ENCODE measurements at regions not wholly inside any gene's neighbourhood (a gene's known extent, or its start where the extent isn't known, plus 50 kb on each side); places are given as distances from the start of the nearest gene placed in this dataset.

GRCh38 chr15:70486451-70487386, 276.6 kb downstream of the UACA start:
- no peaks in the 10 kb centered on the region for H3K36me3 Mint-ChIP-seq (ENCODE audit: low read depth)
- TF ChIP-seq CTCF (IDR thresholded peaks at IDR 0.05), result no peak
- peaks cover 43% of the 10 kb centered on the region for H3K4me1 Mint-ChIP-seq (ENCODE audit: low read depth)
- peak; percentile 72 for DNase-seq
- H3K27me3 Mint-ChIP-seq (ENCODE audit: insufficient read depth), result peaks cover 38% of the 10 kb centered on the region
- no peaks in the 10 kb centered on the region for H3K9me3 Mint-ChIP-seq
- peak overlapping the region; percentile 78 for H3K27ac Mint-ChIP-seq
- peak overlapping the region; percentile 43 for H3K4me3 Mint-ChIP-seq

DNA sequence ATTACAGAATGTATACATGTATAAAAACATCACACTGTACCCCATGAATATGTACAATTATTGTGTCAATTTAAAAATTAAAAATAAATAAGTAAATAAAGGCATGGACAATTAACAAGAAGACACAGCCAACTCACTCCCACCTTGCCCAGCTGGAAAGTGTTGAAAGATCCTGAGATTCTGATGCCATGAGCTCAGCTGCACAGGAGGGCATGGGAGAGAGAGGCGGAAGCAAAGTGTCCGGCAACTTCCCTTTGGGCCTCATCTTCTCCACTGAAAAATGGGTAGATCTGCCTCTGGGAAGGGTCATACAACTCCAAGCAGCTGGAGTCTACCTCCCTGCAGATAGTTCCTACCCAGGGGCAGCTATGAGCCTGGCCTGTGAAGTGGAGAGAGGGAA, 277.3 kb downstream of the UACA start:
- Mint-ChIP-seq H3K4me3 (peak overlapping the region; percentile 43; the same call in 1 of the 2 replicates), H3K4me1 (ENCODE audit: low read depth) (peaks cover 36% of the 10 kb centered on the region), H3K27ac (peak overlapping the region; percentile 78), H3K9me3 (no peaks in the 10 kb centered on the region), H3K36me3 (ENCODE audit: low read depth) (no peaks in the 10 kb centered on the region), H3K27me3 (ENCODE audit: insufficient read depth) (peaks cover 37% of the 10 kb centered on the region)
- DNase-seq, result no peak
- no peak for TF ChIP-seq CTCF (IDR thresholded peaks at IDR 0.05)

DNA sequence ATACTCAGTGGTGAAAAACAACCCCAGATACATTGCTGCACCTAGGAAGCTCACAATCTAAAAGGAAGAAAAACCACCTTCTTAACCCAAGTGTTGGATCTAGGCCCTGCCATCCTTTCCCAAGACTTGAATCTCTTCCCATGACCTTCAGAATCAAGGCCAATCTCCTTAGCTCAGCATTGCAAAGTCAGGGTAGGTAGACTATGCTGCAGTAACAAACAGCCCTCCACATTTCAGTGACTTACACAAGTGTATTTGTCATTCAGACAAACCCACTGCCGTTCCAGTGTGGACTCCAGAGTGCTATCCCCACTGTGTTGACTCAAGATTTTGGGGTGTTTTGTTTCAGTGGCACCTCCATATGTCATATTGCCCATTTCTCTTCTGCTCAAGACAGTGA, 278.4 kb downstream of the UACA start:
- TF ChIP-seq CTCF (IDR thresholded peaks at IDR 0.05), result no peak
- Mint-ChIP-seq H3K4me1 (ENCODE audit: low read depth) (peaks cover 36% of the 10 kb centered on the region), H3K27ac (no peak overlapping the region), H3K9me3 (no peaks in the 10 kb centered on the region), H3K36me3 (ENCODE audit: low read depth) (no peaks in the 10 kb centered on the region), H3K27me3 (ENCODE audit: insufficient read depth) (peaks cover 35% of the 10 kb centered on the region), H3K4me3 (no peak overlapping the region)
- DNase-seq, result no peak

- Mint-ChIP-seq H3K27me3 (ENCODE audit: insufficient read depth) (peaks cover 37% of the 10 kb centered on the region), H3K9me3 (no peaks in the 10 kb centered on the region)
These were observed 279.8 kb downstream of the UACA start for GRCh38 chr15:70483513-70483912.

DNA sequence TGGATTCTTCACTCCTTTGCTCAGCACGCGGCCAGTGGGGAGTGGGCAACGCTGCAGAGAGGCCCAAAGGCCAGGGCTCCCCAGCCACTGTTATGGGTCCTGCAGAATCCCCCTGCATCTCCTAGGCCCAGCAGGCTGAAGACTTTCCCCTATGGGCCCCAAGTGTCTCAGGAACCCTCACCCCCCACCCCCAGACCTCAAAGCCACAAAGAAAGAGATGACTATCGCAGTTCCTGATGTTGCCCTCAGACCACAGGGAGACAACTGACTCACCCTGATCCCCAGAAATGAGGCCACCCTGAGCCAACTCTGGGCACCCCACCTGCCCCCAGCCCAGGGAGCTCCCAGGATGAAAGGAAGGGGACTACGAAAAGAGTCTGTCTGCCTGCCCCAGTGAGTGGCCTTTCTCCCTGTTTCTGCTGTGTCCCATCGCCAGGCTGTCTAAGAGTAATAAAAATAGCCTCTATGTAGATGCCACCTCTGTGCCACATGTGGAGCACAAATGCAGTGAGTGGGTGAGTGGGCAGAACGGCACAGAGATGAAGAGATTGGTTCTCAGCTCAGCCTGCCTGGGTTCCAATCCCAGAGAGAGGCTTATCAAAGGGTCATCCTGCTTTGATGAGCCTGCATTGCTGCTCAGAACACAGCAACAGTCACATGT, 283.0 kb downstream of the UACA start:
- DNase-seq, result no peak
- peaks cover 21% of the 10 kb centered on the region for H3K4me1 Mint-ChIP-seq (ENCODE audit: low read depth)
- H3K4me3 Mint-ChIP-seq, result no peak overlapping the region
- H3K27ac Mint-ChIP-seq, result no peak overlapping the region
- no peak for TF ChIP-seq CTCF (IDR thresholded peaks at IDR 0.05)
- no peaks in the 10 kb centered on the region for H3K36me3 Mint-ChIP-seq (ENCODE audit: low read depth)
- no peaks in the 10 kb centered on the region for H3K9me3 Mint-ChIP-seq
- peaks cover 51% of the 10 kb centered on the region for H3K27me3 Mint-ChIP-seq (ENCODE audit: insufficient read depth)

More at GRCh38 chr15:70483513-70483912, 279.8 kb downstream of the UACA start:
- no peak overlapping the region for H3K27ac Mint-ChIP-seq
- H3K4me3 Mint-ChIP-seq, result no peak overlapping the region
- H3K36me3 Mint-ChIP-seq (ENCODE audit: low read depth), result no peaks in the 10 kb centered on the region
- no peak for TF ChIP-seq CTCF (IDR thresholded peaks at IDR 0.05)
- H3K4me1 Mint-ChIP-seq (ENCODE audit: low read depth), result peaks cover 42% of the 10 kb centered on the region
- DNase-seq, result no peak
